ENCODE measurements at regions not wholly inside any gene's neighbourhood (a gene's known extent, or its start where the extent isn't known, plus 50 kb on each side); places are given as distances from the start of the nearest gene placed in this dataset.
A peak's percentile ranks its signal among the peaks of the same experiment; 100 is the strongest.
"Not testable (repeated sequence)": the region's sequence is repeated elsewhere in the genome, so short reads cannot be mapped to it uniquely, and the experiment has no call there.

DNA sequence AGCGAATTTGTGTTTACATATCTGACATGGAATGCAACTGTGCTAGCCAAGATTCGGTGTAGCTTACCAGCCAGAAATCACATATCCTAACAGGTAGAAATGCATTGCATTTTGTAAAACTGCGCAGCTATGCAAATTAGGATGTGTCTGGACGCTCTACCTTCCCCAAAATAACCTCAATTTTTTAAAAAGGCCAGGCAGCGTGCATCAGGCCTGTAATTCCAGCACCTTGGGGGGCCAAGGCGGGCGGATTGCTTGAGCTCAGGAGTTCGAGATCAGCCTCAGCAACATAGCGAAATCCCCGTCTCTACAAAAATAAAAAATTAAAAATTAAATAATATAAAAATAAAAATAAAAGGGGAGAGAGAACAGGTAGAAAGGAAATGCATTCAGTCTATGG is 305.0 kb downstream of the TYW1 start:
- Histone ChIP-seq H3K4me3 (ENCODE audit: low read depth in 1 of 2, low read length in 2 of 2) (peak overlapping the region; percentile 36 to 86), H3K27me3 (ENCODE audit: insufficient read depth, low read length, poor library complexity) (no peaks in the 10 kb centered on the region), H3K4me2 (ENCODE audit: insufficient read depth, low read length) (peak overlapping the region; percentile 89), H3K4me1 (ENCODE audit: insufficient read depth, low read length) (peaks cover 29% of the 10 kb centered on the region), H2AFZ (ENCODE audit: low read depth, low read length) (peak overlapping the region; percentile 82), H3K27ac (ENCODE audit: low read length) (peak overlapping the region; percentile 82), H3K36me3 (ENCODE audit: insufficient read depth, low read length) (peaks cover 14% of the 10 kb centered on the region; the same call in 1 of the 2 replicates), H3K9me3 (ENCODE audit: insufficient read depth, low read length, severe bottlenecking) (no peaks in the 10 kb centered on the region), H3K79me2 (ENCODE audit: insufficient read depth, low read length) (peaks cover 49% of the 10 kb centered on the region), H3K9ac (ENCODE audit: low read depth, low read length) (peak overlapping the region; percentile 71), H4K20me1 (ENCODE audit: insufficient read depth, low read length) (no peaks in the 10 kb centered on the region)
- DNase-seq (no peak), ATAC-seq (ENCODE audit: insufficient read depth, low read depth) (no peak)
- TF ChIP-seq EZH2 (IDR thresholded peaks at IDR 0.05; ENCODE audit: borderline replicate concordance, low read depth, low read length, severe bottlenecking) (no peak), CTCF (IDR thresholded peaks at IDR 0.05; ENCODE audit: borderline replicate concordance, extremely low read depth, low read length, poor library complexity, severe bottlenecking) (no peak)

DNA sequence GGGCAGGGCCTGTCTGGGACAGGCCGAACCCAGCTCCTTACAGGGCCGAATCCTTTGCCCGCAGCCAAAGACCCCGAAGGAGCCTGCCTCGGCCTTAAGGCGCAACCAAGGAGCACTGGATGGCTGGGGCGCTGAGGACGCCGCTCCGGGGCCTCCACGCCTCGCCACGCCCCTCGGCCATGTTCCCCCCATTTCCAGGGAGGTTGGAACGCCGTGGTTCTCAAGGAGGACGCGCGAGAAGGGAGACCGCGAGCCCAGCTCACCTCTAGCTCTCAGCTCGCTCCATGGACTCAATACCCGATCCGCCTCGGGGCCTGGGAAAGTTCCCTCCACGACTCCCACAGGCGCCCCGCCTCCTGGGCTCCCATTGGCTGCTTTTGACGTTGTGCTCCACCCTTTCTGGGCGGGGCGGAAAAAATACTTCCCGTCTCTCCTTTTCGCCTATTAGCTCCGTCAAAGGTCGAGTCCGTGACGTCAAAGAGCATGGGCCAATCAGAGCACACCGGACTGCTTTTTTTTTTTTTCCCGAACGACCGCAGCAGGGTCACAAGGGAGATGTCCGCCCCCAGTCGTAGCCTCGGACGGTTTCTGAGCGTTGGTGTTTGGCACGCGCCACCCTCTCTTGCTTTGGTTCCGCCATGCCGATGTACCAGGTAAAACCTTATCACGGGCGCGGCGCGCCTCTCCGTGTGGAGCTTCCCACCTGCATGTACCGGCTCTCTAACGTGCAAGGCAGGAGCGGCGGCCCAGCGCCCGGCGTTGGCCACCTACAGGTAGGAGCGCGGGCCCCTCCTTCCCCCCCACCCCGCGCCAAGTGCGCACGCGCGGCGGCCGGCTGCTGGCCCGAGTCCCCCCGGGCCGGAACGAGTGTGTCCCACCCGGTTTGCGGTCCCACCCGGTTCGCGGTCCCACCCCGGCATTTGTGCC is 305.7 kb downstream of the TYW1 start:
- H3K9ac ChIP-seq (ENCODE audit: low read depth, low read length), result peak overlapping the region; percentile 71
- peaks cover 51% of the 10 kb centered on the region for H3K79me2 ChIP-seq (ENCODE audit: insufficient read depth, low read length)
- H4K20me1 ChIP-seq (ENCODE audit: insufficient read depth, low read length), result no peaks in the 10 kb centered on the region
- DNase-seq, result peak; percentile 98
- H3K4me1 ChIP-seq (ENCODE audit: insufficient read depth, low read length), result peaks cover 29% of the 10 kb centered on the region
- peak overlapping the region; percentile 86 to 93 for H3K4me3 ChIP-seq (ENCODE audit: low read depth in 1 of 2, low read length in 2 of 2)
- no peaks in the 10 kb centered on the region for H3K27me3 ChIP-seq (ENCODE audit: insufficient read depth, low read length, poor library complexity)
- H3K9me3 ChIP-seq (ENCODE audit: insufficient read depth, low read length, severe bottlenecking), result no peaks in the 10 kb centered on the region
- H2AFZ ChIP-seq (ENCODE audit: low read depth, low read length), result peak overlapping the region; percentile 90
- H3K36me3 ChIP-seq (ENCODE audit: insufficient read depth, low read length), result peaks cover 17% of the 10 kb centered on the region; the same call in 1 of the 2 replicates
- peak overlapping the region; percentile 89 for H3K4me2 ChIP-seq (ENCODE audit: insufficient read depth, low read length)
- ATAC-seq (ENCODE audit: insufficient read depth, low read depth), result peak; percentile 81
- H3K27ac ChIP-seq (ENCODE audit: low read length), result peak overlapping the region; percentile 92
- TF ChIP-seq CTCF (IDR thresholded peaks at IDR 0.05; ENCODE audit: borderline replicate concordance, extremely low read depth, low read length, poor library complexity, severe bottlenecking) (peak; percentile 22), EZH2 (IDR thresholded peaks at IDR 0.05; ENCODE audit: borderline replicate concordance, low read depth, low read length, severe bottlenecking) (no peak)

DNA sequence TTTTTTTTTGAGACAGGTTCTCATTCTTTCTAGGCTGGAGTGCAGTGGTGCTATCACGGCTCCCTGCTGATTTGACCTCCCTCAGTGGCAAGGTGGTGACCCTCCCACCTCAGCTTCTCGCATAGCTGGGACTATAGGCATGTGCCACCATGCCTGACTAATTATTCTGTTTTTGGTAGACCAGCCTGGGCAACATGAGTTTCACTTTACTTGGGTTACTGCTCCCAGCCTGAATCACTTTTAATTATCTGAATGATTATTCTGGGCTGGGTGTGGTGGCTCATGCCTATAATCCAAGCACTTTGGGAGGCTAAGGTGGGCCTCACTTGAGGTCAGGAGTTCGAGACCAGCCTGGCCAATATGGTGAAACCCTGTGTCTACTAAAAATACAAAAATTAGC is 308.2 kb downstream of the TYW1 start:
- ATAC-seq (ENCODE audit: insufficient read depth, low read depth); H2AFZ ChIP-seq (ENCODE audit: low read depth, low read length); H3K27me3 ChIP-seq (ENCODE audit: insufficient read depth, low read length, poor library complexity); H3K27ac ChIP-seq (ENCODE audit: low read length); DNase-seq; H3K9ac ChIP-seq (ENCODE audit: low read depth, low read length); H4K20me1 ChIP-seq (ENCODE audit: insufficient read depth, low read length); H3K4me3 ChIP-seq (ENCODE audit: low read depth in 1 of 2, low read length in 2 of 2); H3K9me3 ChIP-seq (ENCODE audit: insufficient read depth, low read length, severe bottlenecking): not testable (repeated sequence)
- peaks cover 41% of the 10 kb centered on the region for H3K36me3 ChIP-seq (ENCODE audit: insufficient read depth, low read length)
- peak overlapping the region; percentile 89; the same call in 1 of the 2 replicates for H3K4me2 ChIP-seq (ENCODE audit: insufficient read depth, low read length)
- peaks cover 51% of the 10 kb centered on the region for H3K79me2 ChIP-seq (ENCODE audit: insufficient read depth, low read length)
- H3K4me1 ChIP-seq (ENCODE audit: insufficient read depth, low read length), result peaks cover 29% of the 10 kb centered on the region

DNA sequence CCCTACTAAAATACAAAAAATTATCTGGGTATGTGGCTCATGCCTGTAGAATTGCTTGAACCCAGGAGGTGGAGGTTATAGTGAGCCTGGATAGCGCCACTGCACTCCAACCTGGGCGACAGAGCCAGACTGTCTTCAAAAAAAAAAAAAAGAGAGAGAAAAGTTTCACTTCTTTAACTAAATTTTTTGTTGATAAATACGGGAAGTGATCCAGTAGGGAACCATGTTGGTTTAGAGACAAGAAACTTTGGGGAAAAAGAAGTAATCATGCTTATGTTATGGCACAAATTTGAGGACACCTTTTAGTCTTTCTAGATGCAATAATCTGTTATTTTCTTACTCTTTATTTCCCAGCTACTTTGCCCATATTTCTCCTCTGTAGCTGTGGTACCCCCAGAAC is 309.7 kb downstream of the TYW1 start:
- DNase-seq, result no peak
- Histone ChIP-seq H3K9ac (ENCODE audit: low read depth, low read length) (no peak overlapping the region), H3K79me2 (ENCODE audit: insufficient read depth, low read length) (peaks cover 49% of the 10 kb centered on the region), H4K20me1 (ENCODE audit: insufficient read depth, low read length) (peaks cover 7% of the 10 kb centered on the region), H3K4me2 (ENCODE audit: insufficient read depth, low read length) (no peak overlapping the region), H3K27ac (ENCODE audit: low read length) (no peak overlapping the region), H2AFZ (ENCODE audit: low read depth, low read length) (no peak overlapping the region), H3K4me3 (ENCODE audit: low read depth in 1 of 2, low read length in 2 of 2) (no peak overlapping the region), H3K4me1 (ENCODE audit: insufficient read depth, low read length) (peaks cover 22% of the 10 kb centered on the region), H3K27me3 (ENCODE audit: insufficient read depth, low read length, poor library complexity) (no peaks in the 10 kb centered on the region), H3K36me3 (ENCODE audit: insufficient read depth, low read length) (peaks cover 55% of the 10 kb centered on the region), H3K9me3 (ENCODE audit: insufficient read depth, low read length, severe bottlenecking) (no peaks in the 10 kb centered on the region)
- no peak for TF ChIP-seq CTCF (IDR thresholded peaks at IDR 0.05; ENCODE audit: borderline replicate concordance, extremely low read depth, low read length, poor library complexity, severe bottlenecking)
- no peak for TF ChIP-seq EZH2 (IDR thresholded peaks at IDR 0.05; ENCODE audit: borderline replicate concordance, low read depth, low read length, severe bottlenecking)
- ATAC-seq (ENCODE audit: insufficient read depth, low read depth), result no peak

Measured in DND-41 (cell line).